Activated CD8-positive, alpha-beta memory T cell treated with anti-CD3 and anti-CD28 coated beads for 4 hours (primary cell): ENCODE measurements at regions not wholly inside any gene's neighbourhood (a gene's known extent, or its start where the extent isn't known, plus 50 kb on each side); places are given as distances from the start of the nearest gene placed in this dataset.

ENCODE experiments used
- DNase-seq, 2 donors: peaks; one replicate each; pipeline ENCODE4 v3.0.0-alpha.2; 2020; ENCODE audit warnings: low read depth in 2 of 2

DNA sequence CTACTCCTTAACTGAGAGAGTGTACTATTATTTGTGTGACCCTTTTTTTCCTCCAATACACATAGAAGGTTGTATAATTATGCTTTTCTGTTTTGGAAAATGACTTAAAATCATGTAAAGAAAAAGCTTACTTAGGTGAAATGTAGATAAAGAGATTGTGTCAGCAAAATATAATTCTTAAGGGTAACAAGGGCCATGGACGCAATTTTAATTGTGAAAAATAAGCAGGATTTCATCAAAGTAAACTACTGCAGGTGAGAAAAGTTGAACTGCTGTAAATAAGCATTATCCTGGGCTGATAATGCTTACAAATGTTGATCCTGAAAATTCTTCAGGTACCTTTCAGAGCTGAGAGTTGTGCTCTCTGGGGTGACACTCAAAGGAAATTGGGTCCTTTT is 141.5 kb downstream of the RPIA start:
- DNase-seq: no peak

DNA sequence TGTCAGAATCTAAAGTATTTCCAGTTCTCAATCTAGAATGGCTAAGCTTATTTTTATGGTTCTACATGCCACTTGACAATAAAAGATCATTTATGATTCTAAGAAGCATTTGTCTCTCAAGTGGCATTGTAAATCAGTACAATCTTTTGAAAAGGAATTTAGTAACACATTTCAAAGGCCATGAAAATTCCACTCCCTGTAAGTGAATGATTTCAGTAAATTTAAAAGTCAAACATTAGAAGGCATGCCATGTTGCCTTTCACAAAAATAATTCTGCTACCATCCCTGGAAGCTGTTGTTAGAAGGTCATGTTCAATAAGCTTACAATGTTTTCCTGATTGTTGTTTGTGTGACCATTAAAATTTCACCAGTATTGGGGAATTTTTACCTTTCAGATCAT is 142.9 kb downstream of the RPIA start:
- no peak for DNase-seq

- no peak for DNase-seq
These were observed 143.4 kb downstream of the RPIA start for GRCh38 chr2:88834866-88835265.

DNA sequence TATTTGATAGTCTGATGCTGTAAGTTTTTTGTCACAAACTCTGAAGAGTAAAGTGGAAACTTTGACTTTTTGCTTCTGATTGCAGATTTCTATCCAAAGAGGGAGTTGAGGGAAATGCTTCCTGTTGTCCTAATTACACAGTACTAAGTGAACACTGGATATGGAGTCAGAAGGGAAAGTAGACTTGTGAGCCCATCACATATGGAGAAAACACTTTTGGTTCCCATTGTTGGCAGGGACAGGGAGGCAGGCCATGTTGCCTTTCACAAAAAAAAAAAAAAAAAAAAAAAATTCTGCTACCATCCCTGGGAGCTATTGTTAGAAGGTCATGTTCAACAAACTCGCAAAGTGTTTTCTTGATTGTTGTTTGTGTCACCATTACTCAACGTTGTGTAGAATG is 144.3 kb downstream of the RPIA start:
- no peak for DNase-seq

DNA sequence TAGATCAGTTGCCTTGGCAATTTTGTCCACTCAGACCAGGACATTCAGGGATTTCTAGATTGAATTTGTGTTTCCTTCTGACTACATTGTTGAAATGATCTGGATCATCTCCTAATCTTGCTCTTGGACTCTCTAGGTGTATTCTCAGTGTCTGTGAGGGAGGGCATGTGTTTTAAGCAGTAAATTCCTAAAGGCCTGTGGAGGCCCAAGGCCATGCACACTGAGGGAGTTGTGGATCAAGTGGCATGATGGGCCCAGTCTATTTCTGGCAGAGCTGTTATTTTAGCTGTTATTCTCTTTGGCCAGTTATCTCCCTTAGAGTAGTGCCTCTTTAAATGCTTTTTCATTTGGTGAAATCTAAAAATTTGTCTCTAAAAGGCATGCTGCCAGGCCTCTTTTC is 144.9 kb downstream of the RPIA start:
- no peak for DNase-seq

- DNase-seq: no peak
These were observed 146.2 kb downstream of the RPIA start for GRCh38 chr2:88837511-88838160.

GRCh38 chr2:88838165-88838635 is 146.7 kb downstream of the RPIA start:
- DNase-seq: no peak

DNA sequence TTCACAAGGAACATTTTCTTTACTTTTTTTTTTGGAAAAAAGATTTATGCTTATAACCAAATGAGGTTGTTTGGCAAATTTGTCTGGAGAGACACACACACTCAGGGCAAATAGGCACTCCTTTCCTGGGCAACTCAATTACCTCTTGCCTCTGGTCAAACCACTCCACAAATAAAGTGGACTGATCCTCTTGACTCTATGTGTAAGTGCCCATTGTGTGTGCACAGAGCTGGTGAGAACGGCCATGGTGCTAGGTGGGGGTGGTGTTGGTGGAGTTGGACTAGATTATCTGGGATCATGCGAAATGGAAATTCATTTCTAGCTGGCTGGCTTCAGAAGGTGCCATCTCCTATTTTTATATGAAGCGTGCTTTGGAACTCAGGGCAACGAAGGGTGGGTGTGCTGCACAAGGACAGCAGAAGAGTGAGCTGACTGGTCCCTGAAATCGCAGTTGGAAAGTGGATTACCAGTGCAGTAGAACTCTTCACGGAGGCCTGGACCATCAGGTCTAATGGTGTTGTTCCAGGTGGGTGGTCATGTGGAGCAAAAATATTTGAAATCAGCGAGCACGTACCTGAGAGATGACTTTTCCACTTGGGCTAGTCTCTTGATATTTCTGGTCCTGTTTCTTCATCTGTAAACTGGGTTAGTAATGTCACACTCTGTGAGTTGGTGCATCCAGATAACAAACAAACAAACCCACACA is 149.9 kb downstream of the RPIA start:
- DNase-seq: no peak

DNA sequence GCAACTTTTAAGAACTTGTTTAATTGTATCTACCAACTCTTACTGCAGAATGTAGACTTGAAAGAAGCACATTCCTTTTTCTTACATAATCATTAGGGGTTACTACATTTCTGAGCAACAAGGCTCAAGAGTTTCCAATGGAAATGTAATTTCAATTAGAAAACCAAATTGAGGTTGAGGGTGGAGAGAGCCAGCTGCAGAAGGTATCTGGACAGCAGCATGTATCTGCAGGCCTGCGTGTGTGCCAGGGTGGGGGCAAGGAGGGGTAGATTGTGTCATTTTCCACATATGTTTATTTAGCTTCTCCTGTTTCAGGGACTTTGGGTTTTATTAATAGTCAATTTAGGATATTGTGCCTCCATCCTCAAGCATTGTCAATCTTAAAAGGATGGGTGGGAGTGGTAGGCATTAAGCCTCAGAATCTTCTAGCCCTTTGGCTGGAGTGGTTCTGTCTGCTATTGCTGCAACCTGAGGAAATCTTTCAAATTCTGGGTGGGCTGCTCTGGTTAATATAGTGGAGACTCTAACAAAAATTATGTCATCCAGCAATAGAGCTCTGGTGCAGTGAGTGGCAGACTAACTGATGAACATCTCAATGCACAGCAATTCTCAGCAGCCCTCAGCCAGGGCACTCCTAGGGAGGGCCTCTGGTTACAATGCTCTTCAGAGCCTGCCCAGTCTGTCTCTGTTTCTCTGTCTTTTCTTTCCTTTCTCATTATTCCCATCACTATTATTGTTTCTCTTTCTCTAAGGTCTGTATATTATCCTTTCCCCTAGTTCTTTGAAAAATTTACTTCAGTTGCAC is 151.4 kb downstream of the RPIA start:
- no peak for DNase-seq

- no peak for DNase-seq
These were observed 152.2 kb downstream of the RPIA start for GRCh38 chr2:88843651-88844050.

DNA sequence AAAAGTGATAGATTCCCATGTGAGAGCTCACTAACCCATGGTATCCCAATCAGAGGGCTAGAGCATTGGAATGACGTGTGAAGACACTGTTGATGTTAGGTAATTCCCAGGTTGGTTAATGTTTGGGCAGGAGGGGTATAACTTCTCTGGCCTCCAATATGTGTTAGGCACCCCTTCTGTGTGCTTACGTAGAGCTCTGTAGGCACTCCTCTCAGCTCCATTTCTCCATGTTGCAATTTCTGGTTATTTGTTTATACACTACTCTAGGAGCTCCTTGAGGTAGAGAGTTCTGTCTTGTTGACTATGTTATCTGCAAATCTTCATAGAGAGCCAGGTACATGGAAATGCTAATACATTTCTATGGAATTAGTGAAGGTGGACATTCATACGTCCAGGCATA is 153.5 kb downstream of the RPIA start:
- no peak for DNase-seq

DNA sequence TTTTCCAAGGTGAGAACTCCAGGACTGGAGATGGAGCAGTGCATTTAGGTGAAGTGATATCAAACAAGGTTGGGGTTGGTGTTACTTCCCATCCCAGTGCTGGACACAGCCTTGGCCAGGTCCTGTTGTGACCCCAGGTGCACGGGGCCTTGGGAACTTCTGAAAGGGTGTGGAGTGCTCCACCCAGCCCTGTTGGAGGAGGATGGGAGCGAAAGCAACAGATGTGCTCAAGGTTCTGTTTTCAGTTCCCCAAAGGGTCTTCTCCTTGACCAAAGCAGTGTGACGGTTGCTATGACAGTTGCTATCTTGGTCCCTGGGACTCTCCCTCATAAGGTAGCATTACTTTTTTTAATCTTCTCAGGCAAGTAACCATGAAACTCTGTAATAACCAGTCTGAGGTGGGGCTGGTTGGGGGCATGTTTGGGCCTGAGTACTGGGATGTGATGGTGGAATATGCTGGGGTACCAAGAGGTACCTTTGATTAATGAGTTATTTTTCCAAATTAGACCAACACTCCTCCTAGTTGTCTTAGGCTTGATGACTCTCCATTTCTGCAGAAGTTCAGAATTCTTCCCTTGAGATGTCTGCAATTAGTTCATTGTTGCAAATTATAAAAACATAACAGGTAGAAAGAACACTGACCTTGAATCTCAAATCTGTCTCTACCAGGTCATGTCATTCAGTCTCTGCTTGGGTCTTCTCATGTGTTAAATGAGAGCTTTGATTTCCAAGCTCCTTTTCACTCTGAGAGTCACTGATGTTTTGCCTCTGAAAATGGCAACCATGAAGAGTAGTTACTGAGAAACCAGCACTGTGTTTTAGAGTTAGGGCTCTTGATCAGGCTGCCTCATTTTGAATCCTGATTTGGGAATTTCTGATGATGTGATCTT is 154.5 kb downstream of the RPIA start:
- no peak for DNase-seq

- DNase-seq: no peak
These were observed 161.4 kb downstream of the RPIA start for GRCh38 chr2:88852753-88853402.

GRCh38 chr2:88853403-88853790 is 161.9 kb downstream of the RPIA start:
- no peak for DNase-seq

DNA sequence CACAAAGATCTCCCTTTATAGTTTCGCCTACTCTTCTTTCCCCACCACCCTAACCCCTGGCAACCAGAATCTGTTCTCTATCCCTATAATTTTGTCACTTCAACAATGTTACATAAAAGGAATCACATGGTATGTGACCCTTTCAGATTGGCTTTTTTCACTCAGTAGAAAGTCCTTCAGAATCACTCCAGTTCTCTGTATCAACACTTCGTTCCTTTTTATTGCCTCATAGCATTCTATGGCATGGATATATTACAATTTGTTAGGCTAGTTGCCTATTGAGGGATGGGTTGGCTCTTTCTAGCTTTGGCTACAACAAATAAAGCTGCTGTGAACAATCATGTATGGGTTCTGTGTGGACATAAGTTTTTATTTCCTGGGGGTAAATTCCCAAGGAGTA is 163.1 kb downstream of the RPIA start:
- no peak for DNase-seq

GRCh38 chr2:88855620-88856408 is 164.3 kb downstream of the RPIA start:
- no peak for DNase-seq

DNA sequence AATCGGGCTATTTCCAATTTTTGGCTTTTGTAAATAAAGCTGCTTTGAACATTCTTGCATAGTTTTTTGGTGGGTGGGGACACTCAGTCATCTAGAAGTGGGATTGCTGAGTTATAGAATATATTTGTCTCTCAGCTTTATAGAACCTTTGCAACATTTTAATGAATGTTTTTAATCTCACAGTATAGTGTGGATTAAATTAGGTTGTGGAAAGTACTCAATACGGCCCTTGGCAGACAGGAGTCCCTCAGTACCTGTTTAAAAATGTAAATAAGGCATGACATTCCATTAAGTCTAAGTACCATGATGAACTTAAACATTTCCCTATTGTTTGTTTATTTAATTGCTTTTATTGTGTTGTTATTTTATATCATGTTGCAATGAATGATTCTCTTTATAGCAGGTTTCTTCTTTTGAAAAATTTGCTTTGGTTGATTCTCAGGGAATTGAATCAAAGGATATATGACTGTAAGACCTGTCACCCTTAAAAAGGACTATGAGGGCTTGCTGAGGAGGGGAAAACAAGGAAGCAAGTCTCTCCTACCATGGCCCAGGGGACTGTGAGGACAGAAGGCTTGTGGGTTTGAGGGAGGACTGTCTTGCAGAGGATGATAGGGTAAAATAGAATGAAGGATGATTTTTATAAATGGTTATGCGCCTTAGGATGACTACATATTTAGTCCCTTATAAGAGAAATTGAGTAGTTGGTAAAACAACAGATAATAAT is 165.1 kb downstream of the RPIA start:
- DNase-seq: no peak

DNA sequence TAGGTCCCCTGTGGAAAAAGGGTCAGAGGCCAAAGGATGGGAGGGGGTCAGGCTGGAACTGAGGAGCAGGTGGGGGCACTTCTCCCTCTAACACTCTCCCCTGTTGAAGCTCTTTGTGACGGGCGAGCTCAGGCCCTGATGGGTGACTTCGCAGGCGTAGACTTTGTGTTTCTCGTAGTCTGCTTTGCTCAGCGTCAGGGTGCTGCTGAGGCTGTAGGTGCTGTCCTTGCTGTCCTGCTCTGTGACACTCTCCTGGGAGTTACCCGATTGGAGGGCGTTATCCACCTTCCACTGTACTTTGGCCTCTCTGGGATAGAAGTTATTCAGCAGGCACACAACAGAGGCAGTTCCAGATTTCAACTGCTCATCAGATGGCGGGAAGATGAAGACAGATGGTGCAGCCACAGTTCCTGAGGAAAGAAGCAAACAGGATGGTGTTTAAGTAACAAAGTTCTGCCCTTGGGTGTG is 165.8 kb downstream of the RPIA start:
- no peak for DNase-seq

DNA sequence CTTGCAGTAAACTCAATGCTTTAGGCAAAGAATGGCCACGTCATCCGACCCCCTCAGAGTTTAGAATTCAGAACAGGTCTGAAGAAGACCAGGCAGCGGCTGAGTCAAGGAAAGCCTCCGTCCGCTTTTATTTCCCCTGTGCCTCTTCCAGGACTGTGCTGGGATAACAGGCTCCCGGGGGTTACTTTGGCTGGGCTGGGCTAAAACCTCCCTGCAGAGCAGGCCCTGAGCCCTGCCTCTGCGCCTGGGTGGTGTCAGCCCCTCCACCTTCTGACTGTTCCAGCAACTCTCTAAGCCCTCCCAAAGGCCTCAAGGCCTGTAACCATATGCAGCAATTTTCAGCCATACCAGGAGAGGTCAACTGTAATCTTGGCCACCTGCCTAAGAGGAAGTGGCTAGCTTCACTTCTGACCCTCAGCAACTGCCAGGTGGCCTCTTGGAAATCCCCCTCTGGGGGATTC is 166.5 kb downstream of the RPIA start:
- DNase-seq: no peak

GRCh38 chr2:88859461-88859860 is 168.0 kb downstream of the RPIA start:
- no peak for DNase-seq
